Activated T-cell treated with anti-CD3 and anti-CD28 coated beads, Interleukin-2, amount 50 U/mL, for 48 hours (primary cell): ENCODE measurements at regions not wholly inside any gene's neighbourhood (a gene's known extent, or its start where the extent isn't known, plus 50 kb on each side); places are given as distances from the start of the nearest gene placed in this dataset.

ENCODE experiments used
- DNase-seq, 2 experiments: peaks; one replicate each; pipeline ENCODE4 v3.0.0-alpha.2; 2020

GRCh38 chr2:120902592-120902991 lies 166.9 kb downstream of the GLI2 start:
- DNase-seq = no peak

DNA sequence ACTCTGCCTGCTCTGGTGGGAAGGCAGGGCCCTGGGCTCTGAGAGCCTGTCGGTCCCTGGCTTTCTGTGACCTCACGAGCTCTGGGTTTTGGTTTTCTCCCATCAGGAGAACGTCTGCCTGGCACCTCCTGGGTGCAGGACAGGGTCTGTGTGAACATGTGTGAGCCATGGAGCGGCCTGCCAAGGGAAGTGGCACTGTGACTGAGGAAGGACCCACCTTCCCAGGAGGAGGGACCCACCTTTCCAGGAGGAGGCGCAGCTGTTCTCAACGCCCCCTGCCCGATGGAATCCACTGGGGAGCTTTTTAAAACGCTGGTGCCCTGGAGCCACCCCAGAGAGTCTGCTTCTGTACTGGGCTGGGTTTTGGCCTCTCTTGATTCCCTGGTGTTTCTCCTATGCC lies 168.7 kb downstream of the GLI2 start:
- no peak for DNase-seq

GRCh38 chr2:120904830-120905234 lies 169.2 kb downstream of the GLI2 start:
- DNase-seq = no peak

DNA sequence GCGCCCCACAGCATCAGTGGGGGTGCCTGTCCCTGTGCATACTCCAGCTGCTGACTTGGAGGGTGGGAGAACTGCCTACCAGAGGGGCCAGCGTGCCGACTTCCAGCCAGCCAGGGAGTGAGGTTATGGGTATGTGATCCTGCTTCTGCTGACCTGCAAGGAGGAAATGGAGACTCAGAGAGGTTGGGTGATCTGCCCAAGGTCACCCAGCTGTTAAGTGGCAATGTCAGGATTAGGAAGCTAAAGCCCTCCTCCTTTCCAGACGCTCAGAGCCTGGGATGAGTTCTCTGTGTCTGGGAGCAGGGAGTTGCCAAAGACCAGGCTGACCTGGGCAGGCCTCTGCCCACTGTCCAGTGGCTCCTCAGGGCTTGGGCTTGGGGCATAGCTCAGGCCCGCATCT lies 169.6 kb downstream of the GLI2 start:
- DNase-seq = no peak

DNA sequence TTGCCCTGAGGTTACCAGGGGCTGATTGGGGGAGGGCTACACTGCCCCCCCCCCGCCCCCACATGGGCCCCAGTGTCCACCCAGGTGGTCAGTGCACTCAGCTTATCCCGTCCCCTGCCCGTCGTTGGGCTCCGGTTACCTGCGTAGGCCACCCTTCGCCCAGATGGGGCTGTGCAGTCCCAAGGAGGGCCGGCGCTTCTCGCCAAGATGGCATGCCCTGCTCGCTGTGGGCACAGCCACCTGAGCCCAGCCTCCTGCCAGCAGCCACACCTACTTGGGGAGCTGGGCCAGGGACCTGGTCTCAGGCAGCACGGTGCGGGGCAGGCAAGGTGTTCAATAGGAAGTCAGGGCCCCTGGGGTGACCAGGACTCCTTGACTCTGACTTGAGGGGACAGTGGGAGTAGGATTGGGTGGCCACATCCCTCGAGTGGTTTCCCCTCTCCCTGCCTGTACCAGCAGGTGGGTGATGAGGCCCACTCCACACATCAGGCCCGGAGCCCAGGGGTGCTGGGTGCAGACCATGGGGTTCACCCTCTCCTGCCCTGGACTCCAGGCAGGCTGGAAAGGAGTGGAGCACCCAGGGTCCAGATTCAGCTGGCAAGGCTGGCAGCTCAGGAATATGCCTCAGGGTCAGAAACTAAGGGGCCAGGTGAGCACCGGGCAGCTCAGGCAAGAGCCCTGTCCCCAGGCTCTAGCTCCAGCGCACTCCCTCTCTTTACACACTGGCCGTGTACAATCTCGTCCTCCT lies 170.3 kb downstream of the GLI2 start:
- DNase-seq = no peak

DNA sequence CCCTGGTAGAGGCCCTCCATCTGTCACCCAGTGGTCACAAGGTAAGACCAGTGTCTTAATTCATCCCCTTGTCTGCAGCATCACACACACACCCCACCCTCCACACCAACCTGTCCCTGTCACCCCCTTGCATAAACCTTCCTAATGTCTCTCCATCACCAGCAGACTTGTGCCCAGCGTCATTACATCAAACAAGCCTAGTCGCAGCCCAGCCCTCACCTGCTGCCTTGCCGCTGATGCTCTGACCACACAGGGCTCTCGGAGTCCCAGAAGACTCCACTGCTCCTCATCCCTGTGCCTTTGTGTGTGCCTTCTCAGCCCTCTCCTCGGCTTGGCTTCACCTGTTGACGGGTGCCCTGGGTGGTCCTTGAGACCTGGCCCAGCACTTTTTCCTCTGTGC lies 171.2 kb downstream of the GLI2 start:
- DNase-seq = no peak

DNA sequence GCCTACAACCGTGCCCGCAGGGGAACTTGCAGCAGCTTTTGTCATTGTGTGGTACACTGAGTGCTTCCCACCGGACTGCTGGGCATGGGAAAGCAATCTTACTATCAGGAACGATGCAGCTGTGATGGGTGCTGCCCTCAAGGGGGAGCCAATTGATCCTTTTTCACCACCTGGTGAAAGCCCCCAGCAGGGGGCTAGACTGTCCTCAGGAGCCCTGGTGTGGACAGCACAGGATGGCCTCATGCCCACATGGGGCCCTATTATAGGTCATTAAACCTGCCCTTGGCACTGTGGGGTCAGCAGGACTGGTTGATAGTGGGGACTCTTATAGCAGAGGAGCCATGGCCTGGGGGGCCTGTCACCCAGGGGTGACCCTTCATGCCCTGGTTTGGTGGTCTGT lies 172.2 kb downstream of the GLI2 start:
- DNase-seq = no peak

DNA sequence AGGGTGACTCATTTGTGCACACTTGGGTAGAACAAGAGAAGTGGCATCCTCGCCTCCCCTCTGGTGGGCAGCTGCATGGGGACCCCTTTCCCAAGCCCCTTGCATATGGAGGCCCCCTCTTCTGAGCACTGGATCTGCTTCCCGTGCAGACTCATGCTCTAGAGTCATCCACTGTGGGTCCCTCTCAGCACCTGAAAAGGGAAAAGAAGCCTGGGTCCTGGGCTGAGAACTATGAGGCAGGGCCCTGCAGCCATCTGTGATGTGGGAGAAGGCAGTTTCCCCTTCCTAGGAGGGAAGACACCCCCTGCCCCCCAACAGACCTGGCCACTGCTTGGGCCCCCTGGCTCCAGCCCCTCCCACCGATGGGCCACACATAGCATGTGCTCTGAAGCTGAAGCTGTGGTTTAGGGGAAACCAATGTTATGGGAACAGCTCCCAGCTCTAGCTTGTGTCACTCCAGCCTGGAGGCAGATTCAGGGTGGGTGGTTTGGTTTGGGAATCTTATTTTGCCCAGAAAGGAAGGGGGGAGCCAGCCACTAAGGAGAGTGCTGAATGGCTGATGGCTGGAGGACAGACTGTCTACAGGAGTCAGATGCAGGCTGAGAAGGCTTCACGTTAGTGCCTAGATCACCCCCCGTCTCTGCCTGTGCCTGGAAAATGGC lies 172.8 kb downstream of the GLI2 start:
- DNase-seq = no peak

DNA sequence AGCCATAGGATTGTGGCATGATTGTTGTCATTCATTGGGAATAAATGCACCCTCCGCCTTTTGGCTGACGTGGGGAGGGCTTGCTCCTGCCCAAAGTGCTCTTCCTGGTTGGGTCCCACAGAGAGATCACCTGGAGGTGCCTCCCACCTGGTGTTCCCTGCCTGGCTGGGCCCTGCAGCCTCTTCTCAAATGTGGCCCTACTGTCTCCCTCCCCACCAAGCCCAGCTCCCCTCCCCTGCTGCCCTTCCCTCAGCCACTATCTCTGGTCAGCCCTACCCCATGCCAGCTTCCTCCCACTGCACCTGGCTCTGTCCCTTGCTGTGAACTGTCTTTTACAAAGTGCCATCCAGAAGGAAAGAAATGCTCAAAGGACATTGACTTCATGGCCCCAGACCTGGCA lies 173.4 kb downstream of the GLI2 start:
- DNase-seq = no peak

GRCh38 chr2:120910164-120910563 lies 174.5 kb downstream of the GLI2 start:
- DNase-seq = no peak

DNA sequence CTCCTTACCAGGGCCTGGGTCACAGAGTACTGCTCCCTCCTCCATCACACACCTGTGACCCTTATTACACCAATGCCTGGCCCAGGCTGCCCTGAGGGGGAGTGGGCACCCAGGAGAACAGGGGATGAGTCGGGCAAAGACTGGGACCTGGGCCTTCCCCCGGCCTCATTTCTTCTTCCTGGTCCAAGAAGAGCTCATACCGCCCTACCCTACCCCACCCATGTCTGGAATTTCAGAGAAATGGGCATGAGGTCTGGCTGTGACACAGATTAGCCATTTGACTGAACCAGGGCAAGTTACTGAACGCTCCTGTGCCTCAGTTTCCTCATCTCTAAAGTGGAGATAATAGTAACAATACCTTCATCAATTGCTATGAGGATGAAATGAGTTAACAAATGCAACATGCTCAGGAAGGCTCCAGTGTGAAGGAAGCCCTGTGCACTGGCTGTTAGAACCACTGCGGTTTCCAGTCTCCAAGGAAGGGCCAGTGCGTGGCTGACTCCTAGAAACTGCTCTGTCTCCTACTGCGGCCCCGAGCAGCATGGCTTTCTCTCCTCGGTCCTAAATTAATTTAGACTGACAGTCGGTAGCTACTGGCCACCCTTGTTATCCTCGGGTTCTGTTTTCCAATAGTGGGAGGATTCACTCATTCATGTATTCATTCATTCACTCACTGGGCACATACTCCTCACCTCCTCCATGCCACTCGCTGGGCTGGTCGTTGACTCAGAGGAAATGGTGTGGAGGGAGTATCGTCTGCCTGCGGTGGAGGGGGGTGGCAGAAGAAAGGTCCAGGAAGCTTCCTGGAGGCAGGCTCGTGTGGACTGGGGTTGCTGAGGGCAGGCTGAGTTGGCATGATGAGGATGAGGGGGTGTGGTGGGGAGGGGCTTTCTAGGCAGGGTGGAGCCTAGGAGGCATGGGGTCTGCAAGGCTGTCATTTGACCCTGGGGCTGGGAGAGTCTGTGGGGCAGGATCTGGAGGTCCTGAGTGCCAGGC lies 175.6 kb downstream of the GLI2 start:
- DNase-seq = no peak

GRCh38 chr2:120912101-120912985 lies 176.7 kb downstream of the GLI2 start:
- DNase-seq = no peak

DNA sequence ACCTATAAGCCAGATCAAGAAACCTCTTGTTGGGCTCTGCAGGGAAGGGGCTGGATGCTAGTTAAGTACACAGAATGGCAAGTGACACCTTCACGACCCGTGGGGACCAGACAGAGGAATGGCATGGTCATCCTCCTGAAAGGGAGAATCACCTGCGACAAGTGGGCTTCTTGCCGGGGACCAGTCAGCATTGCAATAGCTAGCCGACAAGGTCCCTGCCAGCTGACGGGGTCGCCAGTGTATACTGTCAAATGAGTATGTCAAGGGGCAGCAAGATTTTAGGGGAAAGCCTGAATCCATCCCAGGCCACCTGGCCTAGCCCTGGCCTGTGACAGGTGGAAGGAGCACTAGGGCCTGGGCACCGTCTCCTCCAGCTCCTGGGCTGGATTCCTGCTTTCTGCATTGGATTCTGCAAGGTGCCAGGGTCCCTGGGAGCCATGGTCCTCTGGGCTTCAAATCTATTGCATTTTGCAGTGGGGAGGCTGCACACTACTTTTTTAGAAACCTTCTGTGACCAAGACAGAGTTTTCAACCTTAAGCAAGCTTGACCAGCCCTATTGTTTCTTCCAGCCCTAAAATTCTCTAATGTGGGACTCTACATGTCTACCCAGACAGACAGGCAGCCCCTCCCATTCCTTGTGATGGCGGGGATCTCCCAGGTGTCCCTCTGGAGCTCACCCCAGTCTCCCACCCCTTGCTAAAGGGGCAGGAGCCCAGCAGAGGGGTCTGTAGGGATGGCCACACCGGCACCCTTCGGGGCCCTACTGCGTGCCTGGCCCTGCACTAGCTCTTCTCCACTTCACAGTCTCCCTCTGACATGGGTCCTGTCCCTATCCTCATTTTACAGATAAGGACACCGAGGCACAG lies 178.5 kb downstream of the GLI2 start:
- no peak for DNase-seq

GRCh38 chr2:120914839-120915521 lies 179.3 kb downstream of the GLI2 start:
- DNase-seq = no peak

DNA sequence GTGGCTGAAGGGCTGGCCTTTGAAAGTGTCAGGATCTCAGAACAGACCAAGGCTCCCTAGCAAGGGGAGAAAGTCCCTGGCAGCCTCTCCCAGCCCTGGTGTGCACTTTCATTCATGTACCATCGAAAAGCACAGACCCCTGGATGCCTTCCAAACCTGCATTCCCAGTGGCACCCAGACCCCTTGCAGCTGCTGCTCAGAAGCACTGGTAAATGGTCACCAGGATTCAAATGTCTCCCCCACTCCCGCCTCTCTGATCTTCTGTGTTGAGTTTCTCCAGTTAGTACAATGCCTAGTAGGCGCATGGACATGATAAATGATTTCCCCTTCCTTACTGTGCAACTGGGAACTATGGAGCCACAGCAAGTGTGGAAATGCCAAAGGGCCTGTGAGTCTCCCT lies 180.0 kb downstream of the GLI2 start:
- no peak for DNase-seq

GRCh38 chr2:120916446-120916845 lies 180.8 kb downstream of the GLI2 start:
- no peak for DNase-seq

- no peak for DNase-seq
Measured at GRCh38 chr2:120917886-120918285, 182.2 kb downstream of the GLI2 start.

DNA sequence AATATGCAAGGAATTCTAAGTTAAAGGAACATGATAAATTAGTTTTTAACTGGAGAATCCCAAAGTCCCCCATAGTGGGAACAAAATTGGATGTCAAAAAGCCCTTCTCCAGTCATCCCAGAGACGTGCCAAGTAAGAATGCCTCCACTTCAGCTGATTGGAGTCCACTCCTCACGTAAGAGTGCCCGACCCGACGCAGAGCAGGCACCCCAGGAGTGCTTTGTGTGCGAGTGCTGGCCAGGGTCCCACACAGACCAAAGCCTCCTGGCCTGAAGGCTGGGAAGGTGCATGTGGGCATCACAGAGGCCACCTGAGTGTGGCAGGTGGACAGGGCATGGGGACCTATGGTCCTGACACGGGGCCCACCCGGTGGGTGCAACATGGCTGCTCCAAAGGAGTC lies 183.5 kb downstream of the GLI2 start:
- DNase-seq = no peak

- DNase-seq = no peak
Measured at GRCh38 chr2:120919771-120920453, 184.2 kb downstream of the GLI2 start.

DNA sequence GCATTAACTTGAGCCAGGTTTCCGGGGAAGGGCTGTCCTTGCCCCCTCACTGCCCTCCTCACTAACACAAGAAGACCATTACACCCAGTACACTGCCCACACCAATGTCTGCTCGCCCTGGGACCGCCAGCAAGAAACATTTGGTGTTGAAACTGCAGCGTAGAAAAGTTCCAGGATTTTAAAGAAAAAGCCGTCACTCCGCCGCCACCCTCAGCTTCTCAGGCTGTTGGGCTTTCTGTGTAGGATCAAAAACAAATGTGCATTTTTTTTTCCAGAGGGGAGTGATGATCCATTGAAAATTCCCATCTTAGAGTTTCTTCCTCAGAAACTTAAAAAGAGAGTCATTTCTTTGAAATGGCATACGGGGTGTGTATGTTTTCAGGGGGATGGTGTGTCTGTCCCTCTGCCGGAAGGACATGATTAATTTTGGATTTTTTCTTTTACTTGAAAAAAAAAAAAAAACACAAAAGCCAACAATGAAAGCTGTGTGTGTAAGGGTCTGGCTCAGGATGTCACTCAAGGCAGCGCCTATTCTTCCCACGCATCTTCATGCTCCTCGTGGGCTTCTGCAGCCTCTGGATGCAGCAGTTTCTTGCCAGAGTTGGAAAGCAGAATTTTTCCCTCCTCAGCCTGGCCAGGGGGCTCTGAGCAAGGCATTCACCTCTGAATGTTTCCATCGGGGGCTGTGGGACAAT lies 184.9 kb downstream of the GLI2 start:
- no peak for DNase-seq
